GM12891 (cell line): ENCODE measurements at regions not wholly inside any gene's neighbourhood (a gene's known extent, or its start where the extent isn't known, plus 50 kb on each side); places are given as distances from the start of the nearest gene placed in this dataset.

Experiments
- POLR2A ChIP-seq: IDR thresholded peaks from 2 replicates; pipeline ENCODE4 v1.6.1; 2011; ENCODE audit warnings: low read depth, low read length, control low read depth
- POLR2AphosphoS5 ChIP-seq: IDR thresholded peaks from 2 replicates; pipeline ENCODE4 v1.6.1; 2011; ENCODE audit warnings: low read depth, low read length, control low read depth
- TAF1 ChIP-seq: IDR thresholded peaks from 2 replicates; pipeline ENCODE4 v1.6.1; 2011; ENCODE audit warnings: low read depth, low read length, control low read depth

- TF ChIP-seq POLR2A (no peak), POLR2AphosphoS5 (no peak), TAF1 (no peak)
Observed at GRCh38 chr6:144402750-144403149, 117.6 kb downstream of the UTRN start.
